ENCODE measurements at regions not wholly inside any gene's neighbourhood (a gene's known extent, or its start where the extent isn't known, plus 50 kb on each side); places are given as distances from the start of the nearest gene placed in this dataset.
"Not testable (repeated sequence)": the region's sequence is repeated elsewhere in the genome, so short reads cannot be mapped to it uniquely, and the experiment has no call there.

- intact Hi-C loops (cut with DNase I), result loop anchor here (2.0 kb wide), 2 partner anchors 83 to 285 kb away; partner anchors contain the start of gene FOXN3
- DNase-seq (ENCODE audit: low spot score), result peak; percentile 97
These were observed 253.1 kb downstream of the EFCAB11 start for GRCh38 chr14:89701211-89702043.

- intact Hi-C loops (cut with DNase I), result loop anchor here (2.0 kb wide), 2 partner anchors 82 to 284 kb away; partner anchors contain the start of gene FOXN3
- DNase-seq (ENCODE audit: low spot score), result no peak
These were observed 253.7 kb downstream of the EFCAB11 start for GRCh38 chr14:89700801-89701200.

GRCh38 chr14:89699071-89699470, 255.5 kb downstream of the EFCAB11 start:
- DNase-seq (ENCODE audit: low spot score), result no peak
- intact Hi-C loops (cut with DNase I), result no loop called here

- DNase-seq (ENCODE audit: low spot score), result no peak
- intact Hi-C loops (cut with DNase I), result no loop called here
These were observed 257.1 kb downstream of the EFCAB11 start for GRCh38 chr14:89697281-89698060.

GRCh38 chr14:89695846-89696245, 258.7 kb downstream of the EFCAB11 start:
- intact Hi-C loops (cut with DNase I), result no loop called here
- no peak for DNase-seq (ENCODE audit: low spot score)

GRCh38 chr14:89690139-89690538, 264.4 kb downstream of the EFCAB11 start:
- no peak for DNase-seq (ENCODE audit: low spot score)
- intact Hi-C loops (cut with DNase I), result no loop called here

GRCh38 chr14:89689711-89690110, 264.8 kb downstream of the EFCAB11 start:
- intact Hi-C loops (cut with DNase I); DNase-seq (ENCODE audit: low spot score): not testable (repeated sequence)

GRCh38 chr14:89688507-89689211, 265.9 kb downstream of the EFCAB11 start:
- no peak for DNase-seq (ENCODE audit: low spot score)
- intact Hi-C loops (cut with DNase I), result no loop called here

GRCh38 chr14:89687129-89687528, 267.4 kb downstream of the EFCAB11 start:
- intact Hi-C loops (cut with DNase I); DNase-seq (ENCODE audit: low spot score): not testable (repeated sequence)

- no peak for DNase-seq (ENCODE audit: low spot score)
- intact Hi-C loops (cut with DNase I), result no loop called here
These were observed 267.1 kb upstream of the FOXN3 start for GRCh38 chr14:89684139-89684538.

- no peak for DNase-seq (ENCODE audit: low spot score)
These were observed 264.3 kb upstream of the FOXN3 start for GRCh38 chr14:89681086-89682018.

GRCh38 chr14:89680156-89680555, 263.1 kb upstream of the FOXN3 start:
- intact Hi-C loops (cut with DNase I), result no loop called here
- no peak for DNase-seq (ENCODE audit: low spot score)

More at GRCh38 chr14:89681086-89682018, 264.3 kb upstream of the FOXN3 start:
- intact Hi-C loops (cut with DNase I), result no loop called here

GRCh38 chr14:89678768-89679167, 261.7 kb upstream of the FOXN3 start:
- intact Hi-C loops (cut with DNase I), result no loop called here
- no peak for DNase-seq (ENCODE audit: low spot score)

GRCh38 chr14:89675590-89675989, 258.6 kb upstream of the FOXN3 start:
- DNase-seq (ENCODE audit: low spot score), result no peak
- intact Hi-C loops (cut with DNase I), result no loop called here

- intact Hi-C loops (cut with DNase I), result no loop called here
- no peak for DNase-seq (ENCODE audit: low spot score)
These were observed 257.9 kb upstream of the FOXN3 start for GRCh38 chr14:89674936-89675335.

GRCh38 chr14:89674240-89674639, 257.2 kb upstream of the FOXN3 start:
- no peak for DNase-seq (ENCODE audit: low spot score)
- intact Hi-C loops (cut with DNase I), result no loop called here

GRCh38 chr14:89673512-89674225, 256.6 kb upstream of the FOXN3 start:
- intact Hi-C loops (cut with DNase I), result no loop called here
- no peak for DNase-seq (ENCODE audit: low spot score)

Measured in cardiac septum (tissue), 1 donor.